Uterus (tissue), 3 donors: ENCODE measurements at regions not wholly inside any gene's neighbourhood (a gene's known extent, or its start where the extent isn't known, plus 50 kb on each side); places are given as distances from the start of the nearest gene placed in this dataset.

ENCODE experiments used
- DNase-seq, 2 donors: peaks; one replicate each; pipeline ENCODE4 v3.0.0-alpha.2; 2019 to 2020
- H3K27ac ChIP-seq, 2 donors: fragments of 200-600 bp; sonication (generic); 1 replicate in 1 of 2; 2 replicates in 1 of 2; pipeline ENCODE4 v1.5.1; 2016 to 2018
- H3K27me3 ChIP-seq, 2 donors: fragments of 200-600 bp; sonication (generic); one replicate each; pipeline ENCODE4 v1.5.1; 2018 to 2019; ENCODE audit warnings: control low read depth in 1 of 2
- H3K36me3 ChIP-seq, 2 donors: fragments of 200-600 bp; sonication (generic); one replicate each; pipeline ENCODE4 v1.5.1; 2019; ENCODE audit warnings: control low read depth in 1 of 2
- H3K4me1 ChIP-seq, 2 donors: fragments of 200-600 bp; sonication (generic); one replicate each; pipeline ENCODE4 v1.5.1; 2018 to 2019; ENCODE audit warnings: control low read depth in 1 of 2
- H3K4me3 ChIP-seq, 2 donors: fragments of 200-600 bp; sonication (generic); 1 replicate in 1 of 2; 2 replicates in 1 of 2; pipeline ENCODE4 v1.5.1; 2018 to 2019; ENCODE audit warnings: mild to moderate bottlenecking in 1 of 2
- H3K9me3 ChIP-seq, 2 donors: fragments of 200-600 bp; sonication (generic); one replicate each; pipeline ENCODE4 v1.5.1; 2019; ENCODE audit warnings: control low read depth in 1 of 2
- CTCF ChIP-seq, 4 experiments: fragments of 200-600 bp in 2 of 4; fragments of 450-650 bp in 2 of 4; sonication (generic) in 2 of 4; IDR thresholded peaks; one replicate each; pipeline ENCODE4 v1.5.1; 2016 to 2019; ENCODE audit warnings: antibody characterized with exemption in 4 of 4, mild to moderate bottlenecking in 2 of 4, moderate library complexity in 1 of 4
- POLR2A ChIP-seq, 2 donors: fragments of 450-650 bp; IDR thresholded peaks; one replicate each; pipeline ENCODE4 v1.6.1; 2016; ENCODE audit warnings: antibody characterized with exemption in 2 of 2, mild to moderate bottlenecking in 1 of 2, moderate library complexity in 1 of 2
- intact Hi-C: fragments of 100-400 bp; cut with DNase I; formaldehyde crosslinking; loops from one replicate; pipeline ENCODE4 v1.15.1; 2023; ENCODE audit warnings: low total_unique reads
- donor health status: DM: yes; HTN: yes; CAD: no.

DNA sequence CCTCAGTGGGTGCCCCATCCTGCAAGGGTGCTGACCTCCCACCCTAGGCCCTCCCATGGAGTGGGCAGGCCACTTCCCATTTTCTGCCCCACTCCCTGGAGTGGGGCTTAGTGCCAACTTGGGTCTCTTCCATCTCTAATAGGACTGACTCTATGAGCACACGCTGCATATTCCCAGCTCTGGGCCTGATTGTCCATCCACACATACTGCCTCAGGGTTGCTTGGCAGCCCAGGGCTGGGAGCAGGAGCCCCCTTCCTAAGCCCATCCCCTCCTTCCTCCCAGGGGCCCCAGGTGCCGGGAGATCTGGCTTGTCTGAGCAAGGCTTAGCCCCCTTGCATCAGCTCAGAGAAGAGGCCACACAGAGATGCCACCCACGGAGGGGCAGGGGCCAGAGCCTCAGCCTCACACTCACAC is 55.1 kb downstream of the PJA1 start:
- Histone ChIP-seq H3K27ac (peak overlapping the region in 1 of 2 donors; percentile 63), H3K36me3 (no peaks in the 10 kb centered on the region), H3K9me3 (no peaks in the 10 kb centered on the region), H3K4me1 (peaks cover 0 to 8% of the 10 kb centered on the region in 2 donors), H3K4me3 (no peak overlapping the region), H3K27me3 (no peaks in the 10 kb centered on the region)
- intact Hi-C loops = no loop called here
- TF ChIP-seq POLR2A (IDR thresholded peaks at IDR 0.05) = no peak
- no peak for TF ChIP-seq CTCF (IDR thresholded peaks at IDR 0.05)
- no peak for DNase-seq

GRCh38 chrX:69109706-69110105 is 55.5 kb downstream of the PJA1 start:
- DNase-seq = peak; percentile 26 to 60
- intact Hi-C loops = no loop called here

GRCh38 chrX:69109036-69109663 is 56.1 kb downstream of the PJA1 start:
- no peak overlapping the region for H3K4me3 ChIP-seq
- no peaks in the 10 kb centered on the region for H3K9me3 ChIP-seq
- no peaks in the 10 kb centered on the region for H3K27me3 ChIP-seq
- no peaks in the 10 kb centered on the region for H3K36me3 ChIP-seq
- H3K27ac ChIP-seq = peak overlapping the region in 1 of 2 donors; percentile 56
- intact Hi-C loops = no loop called here
- peaks cover 0 to 8% of the 10 kb centered on the region in 2 donors for H3K4me1 ChIP-seq
- no peak for DNase-seq
- no peak for TF ChIP-seq POLR2A (IDR thresholded peaks at IDR 0.05)
- TF ChIP-seq CTCF (IDR thresholded peaks at IDR 0.05) = no peak

More at GRCh38 chrX:69109706-69110105, 55.5 kb downstream of the PJA1 start:
- no peaks in the 10 kb centered on the region for H3K27me3 ChIP-seq
- no peaks in the 10 kb centered on the region for H3K9me3 ChIP-seq
- peaks cover 0 to 8% of the 10 kb centered on the region in 2 donors for H3K4me1 ChIP-seq
- TF ChIP-seq POLR2A (IDR thresholded peaks at IDR 0.05) (no peak), CTCF (IDR thresholded peaks at IDR 0.05) (no peak)
- no peaks in the 10 kb centered on the region for H3K36me3 ChIP-seq
- H3K4me3 ChIP-seq = no peak overlapping the region
- H3K27ac ChIP-seq = peak overlapping the region in 1 of 2 donors; percentile 63

DNA sequence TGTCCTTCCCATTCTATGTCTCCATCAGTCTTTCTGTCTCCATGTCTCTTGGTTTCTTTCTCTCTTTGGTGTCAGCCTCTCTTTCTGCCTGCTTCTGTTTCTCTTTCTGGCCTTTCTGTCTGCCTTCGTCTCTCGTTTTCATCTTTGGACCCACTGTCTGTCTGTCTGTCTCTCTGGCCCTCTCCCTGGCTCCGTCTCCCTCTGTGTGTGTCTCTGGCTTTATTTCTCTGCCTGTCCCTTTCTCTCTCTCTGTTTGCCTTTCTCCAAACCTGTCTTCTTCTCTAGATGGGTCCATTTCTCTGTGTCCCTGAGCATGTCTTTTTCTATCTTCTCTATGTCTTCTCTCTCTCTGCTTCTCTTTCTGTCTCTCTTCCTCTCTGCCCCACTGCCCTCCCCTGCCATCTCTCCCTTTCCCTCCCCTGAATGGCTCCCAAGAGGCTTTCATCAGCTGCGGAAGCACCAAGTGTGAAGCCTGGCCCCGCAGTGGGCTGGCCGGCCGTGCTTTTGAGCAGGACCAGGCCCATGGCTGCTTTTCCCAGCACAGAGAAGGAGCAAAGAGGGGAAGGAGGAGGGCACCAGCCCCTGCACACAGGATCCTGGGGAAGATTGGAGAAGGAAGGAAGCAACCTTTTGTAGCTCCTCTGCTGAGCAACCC is 57.4 kb downstream of the PJA1 start:
- TF ChIP-seq POLR2A (IDR thresholded peaks at IDR 0.05) = no peak
- no peak for TF ChIP-seq CTCF (IDR thresholded peaks at IDR 0.05)
- H3K27ac ChIP-seq = peak overlapping the region; percentile 38 to 56
- H3K36me3 ChIP-seq = no peaks in the 10 kb centered on the region
- DNase-seq = no peak
- H3K27me3 ChIP-seq = no peaks in the 10 kb centered on the region
- peaks cover 0 to 8% of the 10 kb centered on the region in 2 donors for H3K4me1 ChIP-seq
- no peak overlapping the region for H3K4me3 ChIP-seq
- no peaks in the 10 kb centered on the region for H3K9me3 ChIP-seq
- intact Hi-C loops = no loop called here

GRCh38 chrX:69107231-69107739 is 58.0 kb downstream of the PJA1 start:
- DNase-seq = peak; percentile 29 to 44
- peak overlapping the region; percentile 38 to 56 for H3K27ac ChIP-seq
- peaks cover 0 to 8% of the 10 kb centered on the region in 2 donors for H3K4me1 ChIP-seq
- no peaks in the 10 kb centered on the region for H3K27me3 ChIP-seq
- H3K4me3 ChIP-seq = no peak overlapping the region
- intact Hi-C loops = no loop called here
- no peaks in the 10 kb centered on the region for H3K36me3 ChIP-seq
- no peaks in the 10 kb centered on the region for H3K9me3 ChIP-seq
- TF ChIP-seq POLR2A (IDR thresholded peaks at IDR 0.05) = no peak
- no peak for TF ChIP-seq CTCF (IDR thresholded peaks at IDR 0.05)
